ENCODE measurements at regions not wholly inside any gene's neighbourhood (a gene's known extent, or its start where the extent isn't known, plus 50 kb on each side); places are given as distances from the start of the nearest gene placed in this dataset.

DNA sequence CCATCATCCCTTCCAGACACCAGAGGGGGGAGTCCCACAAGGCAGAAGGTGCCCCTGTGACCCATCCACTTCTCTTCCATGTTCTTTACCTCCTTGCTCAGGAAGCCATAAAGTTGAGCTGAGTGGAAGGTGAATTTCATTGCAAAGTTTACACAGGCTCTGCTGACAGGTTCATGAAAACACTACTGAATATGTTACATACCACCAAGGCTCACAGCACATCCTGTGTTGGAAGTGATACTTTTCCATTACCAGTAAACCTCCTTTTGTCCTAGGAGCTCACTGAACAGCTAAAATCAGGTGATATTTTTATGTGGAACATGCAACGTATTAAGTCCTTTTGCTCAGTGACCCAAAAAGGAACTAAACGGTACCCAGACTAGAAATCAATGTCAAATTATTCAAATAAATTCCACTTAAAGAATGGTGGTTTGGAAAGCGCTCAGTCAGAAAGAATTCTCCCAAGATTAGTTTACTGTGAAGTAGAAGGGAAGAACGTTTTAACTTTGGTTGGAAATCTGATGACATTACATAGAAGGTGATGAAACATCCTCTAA, 196.2 kb upstream of the NUDT4 start:
- no peak for DNase-seq

DNA sequence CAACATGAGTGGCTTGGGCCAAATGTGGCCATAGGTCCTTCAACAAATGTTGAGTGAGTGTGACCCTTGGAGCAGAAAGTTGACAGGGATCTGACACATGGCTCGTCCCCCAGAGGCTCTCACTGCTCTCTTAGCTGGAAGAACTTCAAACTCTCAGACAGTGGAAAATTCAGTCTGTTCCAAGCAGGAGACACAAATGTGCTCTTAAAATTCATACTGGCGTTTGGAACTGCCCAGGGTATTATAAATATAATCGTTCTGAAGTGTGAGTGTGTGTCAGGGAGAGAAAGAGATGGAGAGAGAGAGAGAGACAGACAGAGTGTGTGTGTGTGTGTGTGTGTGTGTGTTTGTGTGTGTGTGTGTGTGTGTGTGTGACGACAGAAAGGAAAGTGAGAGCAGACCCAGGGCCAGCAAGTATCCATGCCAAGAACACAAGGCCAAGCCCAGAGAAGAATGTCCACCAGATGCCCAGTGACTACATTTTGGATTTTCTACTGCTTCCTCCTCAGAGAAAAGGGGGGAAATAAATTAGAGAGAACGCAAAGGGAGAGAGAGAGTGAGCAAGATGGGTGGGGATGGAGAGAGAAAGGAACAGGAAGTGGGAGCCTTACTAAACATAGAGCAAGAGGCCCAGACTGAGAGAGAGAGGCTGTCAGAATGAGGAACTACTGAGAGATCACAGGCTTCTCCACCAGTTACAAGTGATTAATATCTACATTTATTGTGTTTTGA, 193.6 kb upstream of the NUDT4 start:
- no peak for DNase-seq

DNA sequence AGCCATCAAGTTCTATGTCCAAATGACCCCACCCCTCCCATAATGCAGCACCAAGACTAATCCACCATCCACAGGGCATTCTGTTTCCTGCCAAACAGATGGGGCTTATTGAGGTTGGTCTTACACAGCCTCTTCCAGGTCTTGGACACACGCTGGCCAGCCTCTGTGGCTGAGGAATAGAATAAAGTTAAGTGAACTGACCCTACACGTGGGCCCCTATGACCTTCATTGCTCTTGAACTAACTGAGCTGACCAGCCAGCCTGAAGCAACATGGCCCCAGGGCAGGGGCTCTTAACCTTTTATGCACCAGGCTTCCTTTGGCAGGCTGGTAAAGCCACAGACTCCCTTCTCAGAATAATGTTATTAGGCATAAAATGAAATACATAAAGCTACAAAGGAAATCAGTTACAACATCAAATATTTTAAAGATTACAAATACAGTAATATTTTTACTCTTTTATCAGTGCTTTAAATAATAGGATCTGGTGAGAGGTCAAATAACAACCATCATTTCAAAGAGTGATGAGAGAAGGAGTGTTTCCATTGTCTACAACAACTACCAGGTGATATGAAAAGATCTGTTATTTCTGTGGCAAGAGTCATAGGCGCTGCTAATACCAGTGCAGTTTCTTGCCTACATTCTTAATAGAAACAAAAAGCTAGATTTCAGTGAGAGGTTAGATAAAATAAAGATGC, 192.9 kb upstream of the NUDT4 start:
- DNase-seq, result no peak

DNA sequence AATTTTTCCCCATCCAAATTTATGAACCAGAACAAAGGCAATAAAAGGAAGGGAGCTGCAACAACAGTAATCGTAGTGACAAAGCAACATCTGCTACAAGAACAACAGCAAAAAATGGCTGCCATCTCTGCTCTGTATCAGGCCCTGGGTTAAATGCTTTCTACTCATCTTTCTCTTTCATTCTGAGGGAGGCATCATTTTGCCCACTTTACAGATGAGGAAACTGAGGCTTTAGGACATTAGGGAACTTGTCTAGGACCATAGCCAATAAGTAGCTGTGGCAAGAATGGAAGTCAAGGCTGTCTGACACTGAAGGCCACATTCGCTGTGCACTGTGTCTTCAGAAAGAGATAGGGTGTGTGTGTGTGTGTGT, 192.4 kb upstream of the NUDT4 start:
- no peak for DNase-seq

DNA sequence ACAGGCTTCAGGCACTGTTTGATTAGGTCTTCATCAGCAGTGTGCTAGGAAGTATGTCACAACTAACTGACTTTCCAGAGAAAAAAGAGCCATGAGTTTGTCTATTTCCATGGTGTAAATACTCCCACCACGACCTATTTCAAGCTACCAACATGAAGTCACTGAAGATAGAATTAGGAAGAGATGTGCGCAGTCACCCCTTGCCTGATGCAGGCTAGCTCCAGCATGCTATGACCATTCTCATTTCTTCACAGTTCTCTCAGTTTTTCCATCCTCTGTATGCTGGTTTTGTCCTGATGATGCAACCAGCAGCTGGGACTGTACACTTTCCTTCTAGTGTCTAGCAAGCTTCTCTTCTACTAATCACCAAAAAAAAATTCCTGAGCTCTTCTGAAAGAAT, 191.6 kb upstream of the NUDT4 start:
- no peak for DNase-seq

DNA sequence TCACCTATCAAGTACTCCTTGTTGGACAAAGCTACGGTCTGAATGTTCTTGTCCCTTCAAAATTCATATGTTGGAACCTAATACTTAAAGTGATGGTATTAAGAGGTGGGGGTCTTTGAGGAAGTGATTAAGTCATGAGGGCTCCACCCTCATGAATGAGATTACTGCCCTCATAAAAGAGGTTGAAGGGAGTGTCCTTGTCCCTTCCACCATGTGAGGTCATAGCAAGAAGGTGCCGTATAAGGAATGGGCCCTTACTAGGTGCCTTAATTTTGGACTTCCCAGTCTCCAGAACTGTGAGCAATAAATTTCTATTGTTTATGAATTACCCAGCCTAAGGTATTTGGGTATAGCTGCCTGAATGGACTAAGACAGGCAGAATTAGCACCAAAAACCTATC, 191.1 kb upstream of the NUDT4 start:
- no peak for DNase-seq

DNA sequence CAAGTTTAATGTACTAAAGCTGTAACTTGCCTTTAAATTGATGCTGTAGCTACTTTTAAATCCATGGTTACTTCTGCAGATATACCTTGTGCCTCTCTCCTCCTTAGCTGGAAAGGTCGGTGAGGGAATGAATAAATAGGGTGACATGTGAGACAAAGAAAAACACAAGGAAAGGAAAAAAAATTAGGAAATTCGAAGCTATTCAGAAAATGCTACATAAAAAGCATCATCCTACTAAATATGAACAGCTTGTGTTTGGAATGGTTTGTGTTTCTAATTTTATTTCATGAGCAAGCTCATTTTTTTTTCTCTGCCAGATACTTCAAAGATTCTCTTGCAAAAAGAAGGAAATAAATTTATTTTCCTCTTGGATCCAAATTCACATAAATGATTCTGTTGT, 186.3 kb upstream of the NUDT4 start:
- no peak for DNase-seq

DNA sequence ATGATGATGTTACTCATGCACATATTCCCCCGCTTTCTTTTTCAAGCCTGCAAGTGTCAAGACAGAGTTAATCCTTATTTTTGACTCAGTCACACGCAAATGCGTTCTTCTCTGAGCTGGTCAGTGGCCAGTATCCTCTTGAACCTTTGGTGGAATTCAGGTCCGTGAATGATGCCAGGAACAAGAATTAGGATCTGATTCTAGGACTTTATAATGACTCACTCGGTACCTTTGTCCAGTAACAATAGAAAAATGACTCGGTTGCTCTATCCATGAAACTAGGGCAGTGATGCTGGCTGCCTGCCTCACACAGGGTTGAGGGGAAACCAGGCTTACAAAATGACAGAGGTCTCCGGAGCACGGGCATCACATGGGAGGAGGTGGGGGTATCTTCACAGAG, 185.8 kb upstream of the NUDT4 start:
- DNase-seq, result no peak

DNA sequence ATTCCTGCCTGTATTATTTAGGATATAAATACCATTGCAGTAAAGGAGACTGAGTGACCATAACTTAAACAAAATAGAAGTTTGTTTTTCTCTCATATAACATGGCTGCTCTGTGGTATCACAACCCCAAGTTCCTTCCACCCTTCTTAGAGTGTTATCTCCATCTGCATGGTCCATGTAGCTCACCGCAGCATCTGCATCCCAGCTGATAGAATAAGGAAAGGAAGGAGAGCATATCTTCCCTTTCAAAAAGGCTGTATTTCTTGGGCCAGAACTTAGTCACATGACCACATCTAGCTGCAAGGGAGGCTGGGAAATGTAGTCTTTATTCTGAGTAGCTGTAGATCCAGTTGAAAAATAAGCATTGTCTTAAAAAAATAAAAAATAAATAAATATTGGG, 184.8 kb upstream of the NUDT4 start:
- DNase-seq, result no peak

DNA sequence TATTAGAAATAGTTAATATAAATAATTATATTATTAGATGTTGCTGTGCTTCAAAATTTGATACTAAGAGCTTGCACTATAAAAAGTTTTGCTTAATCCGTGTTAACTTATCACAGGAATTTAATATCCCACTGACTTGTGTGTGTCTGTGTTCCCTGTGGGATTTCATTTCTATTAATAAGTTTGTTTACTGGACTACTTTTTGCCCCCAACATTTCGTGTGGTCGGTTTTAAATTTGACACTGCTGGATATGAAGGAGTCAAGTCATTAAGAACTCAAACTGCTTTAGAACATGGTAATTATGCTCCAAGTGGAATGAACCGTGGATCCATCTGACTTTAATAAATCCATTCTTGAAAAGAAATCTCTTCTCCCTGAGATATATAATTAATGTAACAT, 182.2 kb upstream of the NUDT4 start:
- no peak for DNase-seq

DNA sequence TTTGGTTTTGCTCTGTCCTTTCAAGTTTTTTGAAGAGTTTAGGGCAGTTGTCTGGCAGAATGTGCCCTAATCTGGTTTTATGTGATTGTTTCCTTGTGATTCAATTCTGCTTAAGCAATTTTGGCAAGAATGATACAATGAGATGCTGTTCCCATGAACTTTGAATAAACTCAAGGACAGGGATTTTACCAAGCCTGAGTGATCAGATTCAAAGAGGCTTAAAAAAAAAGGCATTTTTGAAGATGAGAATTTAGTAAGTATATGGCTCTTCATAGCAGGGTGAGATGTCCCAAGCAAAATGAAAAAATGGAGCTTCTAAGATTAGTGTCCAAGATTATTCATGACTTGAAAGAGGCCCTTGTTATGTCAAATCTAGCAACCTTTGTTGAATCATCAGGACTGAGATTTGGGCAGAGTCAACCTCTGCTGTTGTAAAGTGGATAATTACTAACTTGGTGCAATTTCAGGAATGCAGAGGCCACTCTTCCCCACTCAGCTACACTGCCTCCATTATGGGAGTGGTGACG, 180.6 kb upstream of the NUDT4 start:
- DNase-seq, result no peak

DNA sequence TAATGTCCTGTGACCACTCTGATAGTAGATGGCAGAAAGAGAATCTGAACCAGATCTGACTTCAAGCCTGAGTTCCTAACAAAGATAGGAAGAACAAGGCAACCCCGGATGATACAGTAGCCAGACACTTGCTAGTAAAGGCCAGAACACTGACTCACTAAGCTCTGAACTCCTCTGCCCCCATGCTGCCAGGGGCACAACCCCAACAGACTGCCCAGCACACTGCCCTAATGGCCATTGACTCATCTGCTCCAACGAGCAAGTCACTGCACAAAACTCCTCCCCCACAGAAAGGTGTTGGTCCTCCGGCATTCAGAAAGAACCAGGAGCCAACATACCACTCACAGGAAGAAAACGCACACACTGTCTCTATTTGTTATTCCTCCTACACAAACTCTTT, 179.6 kb upstream of the NUDT4 start:
- DNase-seq, result no peak

DNA sequence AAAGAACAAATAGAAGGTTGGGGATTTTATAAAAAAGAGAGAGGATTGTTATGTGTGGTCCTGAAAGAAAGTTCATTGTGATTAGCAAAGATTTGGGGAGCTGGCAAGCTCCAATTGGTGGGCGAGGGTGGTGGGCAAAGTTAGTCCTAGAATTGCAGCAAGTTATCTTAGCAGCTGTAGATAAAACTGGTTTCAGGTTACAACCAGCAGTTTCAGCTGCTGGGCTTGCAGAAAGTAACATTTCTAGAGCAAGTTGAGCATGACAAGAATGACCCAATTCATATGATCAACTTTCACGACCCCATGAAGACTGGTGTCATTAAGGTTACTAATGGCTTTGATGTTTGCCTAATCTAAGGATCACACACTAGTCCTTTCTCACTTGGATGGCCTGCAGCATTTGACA, 177.9 kb upstream of the NUDT4 start:
- DNase-seq, result no peak

DNA sequence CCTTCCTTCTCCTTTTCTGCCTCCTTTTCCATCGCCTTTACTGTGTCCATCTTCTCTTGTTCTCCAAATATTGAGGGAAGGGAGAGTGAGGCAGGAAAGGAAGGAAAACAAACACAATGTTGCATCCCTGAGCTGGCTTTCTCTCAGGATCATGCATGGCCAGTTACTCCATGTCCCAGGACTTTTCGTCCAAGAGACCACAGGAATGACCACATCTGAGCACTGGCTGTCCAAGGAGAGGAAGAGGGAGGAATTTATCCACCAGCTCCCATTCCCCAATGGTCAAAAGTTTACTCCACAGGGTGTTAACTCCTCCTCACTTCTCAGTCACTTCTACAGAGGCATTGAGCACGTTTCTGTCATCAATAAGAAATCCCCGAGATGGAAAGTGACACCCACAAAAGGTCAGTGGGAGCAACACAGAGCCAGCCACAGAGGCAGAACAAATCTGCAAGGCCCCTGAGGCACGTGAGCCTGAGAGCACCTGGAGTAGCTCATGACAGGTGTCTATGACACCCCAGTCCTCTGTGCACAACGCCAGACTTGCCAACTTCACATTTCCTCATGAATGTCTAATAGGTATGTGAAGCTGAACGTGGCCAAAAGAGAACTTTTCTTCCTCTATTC, 177.3 kb upstream of the NUDT4 start:
- DNase-seq, result no peak

DNA sequence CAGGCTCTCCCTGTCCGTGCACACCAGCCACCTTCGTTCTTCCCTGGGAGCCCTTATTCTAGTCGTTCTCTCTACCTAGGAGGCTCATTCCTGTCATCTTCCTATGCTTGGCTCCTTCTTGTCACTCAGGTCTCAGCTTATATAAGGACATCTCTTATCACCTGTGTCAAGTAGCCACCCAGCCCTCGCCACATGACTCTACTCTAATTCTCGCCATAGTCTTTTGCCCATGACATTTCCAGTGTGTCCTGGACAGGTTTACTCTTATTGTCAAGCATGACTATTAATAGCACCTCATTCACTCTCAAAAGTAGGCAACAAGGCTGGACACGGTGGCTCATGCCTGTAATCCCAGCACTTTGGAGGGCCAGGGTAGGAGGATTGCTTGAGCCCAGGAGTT, 175.7 kb upstream of the NUDT4 start:
- DNase-seq, result no peak

DNA sequence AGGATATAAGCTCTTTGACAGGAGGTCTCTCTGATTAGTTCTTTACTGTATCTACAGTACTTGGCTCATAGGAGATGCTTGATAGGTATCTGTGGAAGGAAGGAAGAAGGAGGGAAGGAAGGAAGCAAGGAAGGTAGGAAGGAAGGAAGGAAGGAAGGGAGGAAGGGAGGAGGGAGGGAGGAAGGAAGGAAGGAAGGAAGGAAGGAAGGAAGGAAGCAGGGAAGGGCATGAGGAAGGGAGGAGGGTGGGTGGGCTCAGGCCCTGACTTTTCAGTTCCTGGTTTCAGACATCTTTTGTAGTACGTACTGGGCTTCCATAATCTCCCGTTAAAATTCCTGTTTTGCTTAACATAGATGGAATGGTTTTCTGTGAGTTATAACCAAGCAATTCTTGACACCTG, 175.0 kb upstream of the NUDT4 start:
- DNase-seq, result no peak

DNA sequence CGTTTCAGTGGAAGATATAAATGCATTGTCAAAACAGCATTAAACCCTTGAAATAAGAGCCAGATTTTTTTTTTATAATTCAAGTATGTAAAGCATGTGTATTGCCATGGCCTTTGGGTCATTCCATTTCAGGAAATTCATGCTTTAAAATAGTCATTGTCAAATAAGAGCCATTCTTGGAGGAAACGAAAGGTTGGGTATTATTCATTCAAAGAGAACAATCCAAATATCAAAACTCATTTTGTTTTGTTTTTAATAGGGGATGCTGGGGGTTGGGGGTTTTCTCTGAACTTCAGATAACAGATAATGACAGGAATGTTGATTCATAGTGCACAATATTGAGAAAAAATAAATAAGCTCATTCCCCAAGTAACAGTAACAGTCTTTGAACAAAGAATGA, 174.4 kb upstream of the NUDT4 start:
- no peak for DNase-seq

DNA sequence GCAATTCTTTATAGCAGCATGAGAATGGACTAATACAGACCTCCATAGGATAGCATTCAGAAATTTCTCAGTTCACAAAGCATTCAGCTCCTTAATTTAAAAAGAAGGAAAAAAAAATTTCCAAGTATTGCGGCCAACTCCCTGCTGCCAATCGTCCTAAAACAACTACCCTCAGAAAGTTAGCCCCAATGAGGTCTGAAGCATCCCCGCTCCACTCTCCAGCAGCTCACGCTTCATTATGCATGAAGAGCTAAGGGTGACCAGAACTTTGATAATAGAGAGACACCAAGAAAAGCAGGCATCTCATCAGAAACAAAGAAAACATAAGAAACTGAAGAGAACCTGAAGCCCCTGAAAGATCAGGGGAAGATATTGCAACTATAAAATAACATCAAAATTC, 172.8 kb upstream of the NUDT4 start:
- no peak for DNase-seq

DNA sequence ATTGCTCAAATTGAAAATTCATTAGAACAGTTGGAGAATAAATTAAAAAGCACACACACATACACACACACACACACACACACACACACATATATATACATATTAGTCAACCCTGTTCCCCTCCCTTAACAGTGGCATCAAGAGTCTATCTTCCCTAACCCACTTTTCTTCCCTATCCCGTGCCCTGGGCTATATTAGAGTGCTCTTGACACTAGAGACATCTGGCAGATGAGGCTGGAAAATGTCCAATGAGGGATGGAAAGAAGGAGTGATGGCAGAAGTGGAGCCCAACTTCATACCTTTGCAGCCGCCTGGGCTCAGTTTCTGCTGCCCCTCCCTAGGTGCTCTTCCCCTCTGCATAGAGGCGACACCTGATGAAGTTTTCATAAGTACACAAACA, 172.4 kb upstream of the NUDT4 start:
- no peak for DNase-seq

DNA sequence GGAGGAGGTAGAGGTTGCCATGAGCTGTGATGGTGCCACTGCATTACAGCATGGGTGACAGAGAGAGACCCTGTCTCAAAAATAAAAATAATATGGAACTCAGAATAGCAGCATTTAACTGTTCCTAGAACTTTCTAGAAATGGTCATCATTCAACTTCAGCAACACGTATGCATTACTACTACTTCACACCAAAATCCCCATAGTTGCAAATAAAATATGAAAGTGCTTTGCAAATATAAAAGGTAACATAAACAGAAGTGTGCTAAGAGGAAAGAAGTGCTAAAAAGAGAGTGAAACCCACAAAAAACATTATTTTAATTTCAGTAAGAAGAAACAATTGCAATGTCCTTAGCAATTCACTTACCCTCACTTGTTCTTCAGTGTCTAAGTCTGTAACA, 169.7 kb upstream of the NUDT4 start:
- DNase-seq, result no peak

DNA sequence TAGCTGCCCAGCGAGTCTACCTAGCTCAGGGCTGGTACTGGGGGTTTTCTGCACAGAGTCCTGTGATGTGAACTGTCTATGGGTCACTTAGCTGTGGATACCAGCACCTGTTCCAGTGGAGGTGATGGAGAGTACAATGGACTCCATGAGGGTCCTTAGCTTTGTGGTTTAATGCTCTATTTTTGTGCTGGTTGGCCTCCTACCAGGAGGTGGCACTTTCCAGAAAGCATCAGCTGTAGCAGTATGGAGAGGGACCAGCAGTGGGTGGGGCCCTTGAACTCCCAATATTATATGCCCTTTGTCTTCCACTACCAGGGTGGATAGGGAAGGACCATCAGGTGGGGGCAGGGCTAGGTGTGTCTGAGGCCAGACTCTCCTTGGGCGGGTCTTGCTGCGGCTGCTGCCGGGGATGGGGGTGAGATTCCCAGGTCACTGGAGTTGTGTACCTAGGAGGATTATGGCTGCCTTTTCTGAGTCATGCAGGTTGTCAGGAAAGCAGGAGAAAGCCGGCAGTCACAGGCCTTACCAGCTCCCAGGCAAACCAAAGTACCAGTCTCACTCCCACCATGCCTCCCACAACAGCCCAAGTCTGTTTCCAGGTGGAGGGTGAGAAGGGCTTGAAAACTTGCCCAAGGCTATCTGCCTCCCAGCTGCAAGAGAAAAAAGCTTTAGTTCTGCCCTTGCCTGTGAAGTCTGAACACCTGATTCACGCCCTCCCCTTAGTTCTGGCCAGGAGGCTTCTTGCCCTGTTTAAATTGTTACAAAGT, 163.0 kb upstream of the NUDT4 start:
- DNase-seq, result no peak

DNA sequence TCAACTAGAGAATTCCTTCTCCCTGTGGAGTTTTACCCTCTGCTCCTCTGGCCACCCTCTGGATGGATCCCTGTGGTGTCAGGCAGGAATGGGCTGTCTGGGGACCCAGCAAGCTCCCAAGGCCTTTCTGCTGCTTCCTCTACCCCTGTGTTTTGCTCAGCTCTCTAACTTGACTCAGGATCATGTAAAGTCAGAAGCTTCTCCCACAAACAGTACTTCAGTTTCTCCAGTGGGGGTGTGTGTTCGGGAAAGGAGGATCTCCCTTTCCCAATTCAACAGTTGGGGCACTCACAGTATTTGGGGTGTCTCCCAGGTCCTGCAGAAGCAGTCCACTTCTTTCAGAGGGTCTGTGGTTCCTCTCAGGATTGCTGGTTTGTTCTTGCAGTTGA, 162.4 kb upstream of the NUDT4 start:
- DNase-seq, result no peak

DNA sequence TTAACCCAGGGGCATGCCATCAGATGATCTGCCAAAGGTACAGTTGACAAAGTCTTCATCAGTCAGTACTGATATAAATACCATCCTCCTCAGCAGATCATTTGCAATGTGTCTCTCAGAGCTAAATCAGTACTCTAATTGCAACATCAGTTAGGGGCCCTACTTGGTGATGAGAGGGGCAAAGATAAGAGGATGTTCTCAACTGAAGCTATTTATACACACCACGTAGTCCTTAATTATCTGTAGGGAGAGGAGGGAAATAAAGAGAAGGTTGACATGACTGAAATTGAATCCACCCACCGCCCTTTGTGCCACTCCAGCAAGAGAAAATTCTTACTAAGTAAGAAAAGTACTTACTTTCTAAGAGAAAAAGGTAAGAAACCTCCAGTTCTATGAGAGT, 157.8 kb upstream of the NUDT4 start:
- DNase-seq, result no peak
